ENCODE measurements at regions not wholly inside any gene's neighbourhood (a gene's known extent, or its start where the extent isn't known, plus 50 kb on each side); places are given as distances from the start of the nearest gene placed in this dataset.

DNA sequence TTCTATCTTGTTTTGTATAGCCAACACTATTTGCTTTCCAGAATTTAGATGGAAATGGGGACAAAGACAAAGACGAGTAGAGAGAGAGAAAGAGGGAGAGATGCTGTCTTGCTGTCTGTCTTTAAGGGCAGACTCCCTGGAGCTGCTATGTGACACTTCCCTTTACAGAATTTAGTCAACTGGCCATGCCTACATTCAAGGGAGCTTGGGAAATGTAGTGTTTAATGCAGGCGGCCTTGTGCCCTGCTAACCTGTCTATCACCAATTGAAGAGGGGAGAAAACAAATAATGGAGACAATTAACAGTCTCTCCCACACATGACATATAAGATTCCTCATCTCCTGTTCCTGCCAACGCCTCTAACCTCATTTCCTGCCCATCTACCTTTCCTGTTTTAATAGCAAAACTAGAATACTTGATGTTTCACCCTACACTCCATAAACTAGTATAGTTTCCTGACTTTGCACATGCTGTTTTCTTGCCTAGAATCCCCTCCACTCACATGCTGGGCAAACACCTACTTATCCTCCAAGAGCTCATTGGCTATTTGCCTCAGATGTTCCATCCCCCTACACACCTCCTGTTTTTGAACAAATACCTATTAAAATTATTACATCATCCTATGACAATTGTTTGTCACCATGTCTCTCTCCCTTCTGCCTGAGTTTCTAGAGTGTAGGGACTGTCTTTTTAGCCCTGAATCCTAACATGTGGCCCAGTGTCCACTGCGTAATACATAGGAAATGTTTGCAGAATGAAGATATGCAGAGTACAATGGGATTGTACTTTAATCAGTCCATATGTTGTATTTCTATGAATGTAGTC is 117.2 kb downstream of the SLC25A24 start:
- TF ChIP-seq SPI1 (IDR thresholded peaks at IDR 0.05; ENCODE audit: low read depth, low read length) (0 out of 2 replicates have a peak, but pooled peaks have one; percentile 14), POU2F2 (IDR thresholded peaks at IDR 0.05; ENCODE audit: low read depth, low read length) (no peak)
- DNase-seq (ENCODE audit: insufficient read length, low spot score) = no peak
- FAIRE-seq = no peak

- DNase-seq (ENCODE audit: insufficient read length, low spot score) (no peak), FAIRE-seq (no peak)
Measured at GRCh38 chr1:108082001-108082400, 117.0 kb upstream of the VAV3 start.

GRCh38 chr1:108080448-108080847 is 115.5 kb upstream of the VAV3 start:
- TF ChIP-seq TAF1 (IDR thresholded peaks at IDR 0.05; ENCODE audit: low read depth, low read length) (no peak), PAX5 (IDR thresholded peaks at IDR 0.05; ENCODE audit: insufficient read depth, low read length, severe bottlenecking) (no peak), POLR2A (IDR thresholded peaks at IDR 0.05; ENCODE audit: low read depth, low read length) (no peak), POU2F2 (IDR thresholded peaks at IDR 0.05; ENCODE audit: low read depth, low read length) (no peak), POLR2AphosphoS5 (IDR thresholded peaks at IDR 0.05; ENCODE audit: low read depth, low read length) (no peak), SPI1 (IDR thresholded peaks at IDR 0.05; ENCODE audit: low read depth, low read length) (no peak)
- FAIRE-seq = no peak
- DNase-seq (ENCODE audit: insufficient read length, low spot score) = no peak

More at GRCh38 chr1:108082001-108082400, 117.0 kb upstream of the VAV3 start:
- no peak for TF ChIP-seq SPI1 (IDR thresholded peaks at IDR 0.05; ENCODE audit: low read depth, low read length)
- no peak for TF ChIP-seq POLR2AphosphoS5 (IDR thresholded peaks at IDR 0.05; ENCODE audit: low read depth, low read length)
- TF ChIP-seq PAX5 (IDR thresholded peaks at IDR 0.05; ENCODE audit: insufficient read depth, low read length, severe bottlenecking) = no peak
- TF ChIP-seq TAF1 (IDR thresholded peaks at IDR 0.05; ENCODE audit: low read depth, low read length) = no peak
- TF ChIP-seq POU2F2 (IDR thresholded peaks at IDR 0.05; ENCODE audit: low read depth, low read length) = no peak
- no peak for TF ChIP-seq POLR2A (IDR thresholded peaks at IDR 0.05; ENCODE audit: low read depth, low read length)

DNA sequence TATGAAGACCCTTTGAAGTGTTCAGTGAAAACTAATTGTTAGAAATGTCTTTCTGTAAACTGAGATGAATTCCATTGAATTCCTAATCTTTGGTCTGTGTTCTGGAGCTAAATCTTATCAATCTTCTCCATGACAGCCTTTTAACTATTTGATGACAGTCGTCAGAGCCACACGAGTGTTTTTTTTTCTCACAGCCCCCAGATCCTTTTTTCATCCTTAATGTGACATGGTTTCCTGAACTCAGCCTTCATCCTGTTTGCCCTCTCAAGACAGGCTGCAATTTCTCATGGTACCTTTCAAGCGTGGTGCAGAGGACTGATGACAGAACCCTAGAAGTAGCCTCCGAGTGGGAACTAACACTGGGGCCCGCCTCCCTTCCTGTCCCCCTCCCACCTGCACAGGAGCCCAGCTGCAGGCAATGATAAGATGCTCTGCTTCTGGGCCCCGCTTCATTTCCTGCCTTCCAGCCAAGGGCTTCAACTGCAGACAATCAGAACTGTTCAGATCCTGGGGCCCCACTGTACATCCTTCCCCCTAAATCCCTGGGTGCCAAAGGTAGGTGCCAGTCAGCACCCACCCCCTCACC is 114.6 kb upstream of the VAV3 start:
- FAIRE-seq = no peak
- TF ChIP-seq SPI1 (IDR thresholded peaks at IDR 0.05; ENCODE audit: low read depth, low read length) (no peak), PAX5 (IDR thresholded peaks at IDR 0.05; ENCODE audit: insufficient read depth, low read length, severe bottlenecking) (no peak), TAF1 (IDR thresholded peaks at IDR 0.05; ENCODE audit: low read depth, low read length) (no peak), POLR2AphosphoS5 (IDR thresholded peaks at IDR 0.05; ENCODE audit: low read depth, low read length) (no peak), POLR2A (IDR thresholded peaks at IDR 0.05; ENCODE audit: low read depth, low read length) (no peak), POU2F2 (IDR thresholded peaks at IDR 0.05; ENCODE audit: low read depth, low read length) (no peak)
- DNase-seq (ENCODE audit: insufficient read length, low spot score) = no peak

DNA sequence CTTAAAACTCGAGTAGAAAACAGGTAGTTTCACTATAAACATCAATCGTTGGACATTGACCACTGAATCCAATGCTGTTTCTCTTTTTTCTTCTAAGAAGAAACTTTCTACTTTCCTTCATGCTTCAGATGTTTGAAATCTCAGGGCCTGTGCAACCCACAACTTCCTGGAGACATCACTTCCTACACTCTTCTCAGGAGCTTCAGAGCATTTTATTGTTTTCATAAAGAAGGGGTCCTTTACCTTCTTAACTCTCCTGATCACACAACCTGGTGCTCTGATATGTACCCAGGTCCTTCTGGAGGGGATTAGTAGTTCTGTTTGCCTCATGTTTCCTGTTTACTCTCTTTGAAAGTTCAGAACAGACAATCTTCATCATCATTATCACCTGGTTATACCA is 113.0 kb upstream of the VAV3 start:
- TF ChIP-seq SPI1 (IDR thresholded peaks at IDR 0.05; ENCODE audit: low read depth, low read length) (no peak), PAX5 (IDR thresholded peaks at IDR 0.05; ENCODE audit: insufficient read depth, low read length, severe bottlenecking) (no peak), POU2F2 (IDR thresholded peaks at IDR 0.05; ENCODE audit: low read depth, low read length) (no peak), TAF1 (IDR thresholded peaks at IDR 0.05; ENCODE audit: low read depth, low read length) (no peak), POLR2A (IDR thresholded peaks at IDR 0.05; ENCODE audit: low read depth, low read length) (no peak), POLR2AphosphoS5 (IDR thresholded peaks at IDR 0.05; ENCODE audit: low read depth, low read length) (no peak)
- FAIRE-seq (no peak), DNase-seq (ENCODE audit: insufficient read length, low spot score) (no peak)

DNA sequence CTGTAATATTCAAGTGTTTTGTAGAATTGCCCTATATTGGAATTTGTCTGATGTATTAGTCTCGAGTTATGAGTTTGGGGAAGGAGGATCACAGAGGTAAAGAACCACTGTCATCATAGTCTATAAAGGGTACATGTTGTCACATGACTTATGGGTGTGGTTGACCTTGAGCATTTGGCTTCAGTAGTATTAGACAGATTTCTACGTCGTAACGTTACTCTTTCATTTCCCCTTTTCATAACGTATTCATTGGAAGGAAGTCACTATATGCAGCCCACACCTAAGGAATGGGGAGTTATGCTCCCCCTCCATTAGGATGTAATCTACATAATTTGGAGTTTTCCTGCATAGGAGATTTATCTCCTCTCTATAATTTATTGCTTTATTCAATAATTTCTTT is 110.1 kb upstream of the VAV3 start:
- DNase-seq (ENCODE audit: insufficient read length, low spot score) = no peak
- TF ChIP-seq SPI1 (IDR thresholded peaks at IDR 0.05; ENCODE audit: low read depth, low read length) (peak; percentile 89), POLR2A (IDR thresholded peaks at IDR 0.05; ENCODE audit: low read depth, low read length) (no peak), POU2F2 (IDR thresholded peaks at IDR 0.05; ENCODE audit: low read depth, low read length) (no peak)
- FAIRE-seq = peak; percentile 52

- no peak for FAIRE-seq
- TF ChIP-seq POLR2A (IDR thresholded peaks at IDR 0.05; ENCODE audit: low read depth, low read length) (no peak), POU2F2 (IDR thresholded peaks at IDR 0.05; ENCODE audit: low read depth, low read length) (no peak), POLR2AphosphoS5 (IDR thresholded peaks at IDR 0.05; ENCODE audit: low read depth, low read length) (no peak), SPI1 (IDR thresholded peaks at IDR 0.05; ENCODE audit: low read depth, low read length) (no peak), PAX5 (IDR thresholded peaks at IDR 0.05; ENCODE audit: insufficient read depth, low read length, severe bottlenecking) (no peak), TAF1 (IDR thresholded peaks at IDR 0.05; ENCODE audit: low read depth, low read length) (no peak)
- no peak for DNase-seq (ENCODE audit: insufficient read length, low spot score)
Measured at GRCh38 chr1:108072776-108073175, 107.8 kb upstream of the VAV3 start.

- no peak for TF ChIP-seq POLR2AphosphoS5 (IDR thresholded peaks at IDR 0.05; ENCODE audit: low read depth, low read length)
- TF ChIP-seq PAX5 (IDR thresholded peaks at IDR 0.05; ENCODE audit: insufficient read depth, low read length, severe bottlenecking) = no peak
- no peak for TF ChIP-seq POLR2A (IDR thresholded peaks at IDR 0.05; ENCODE audit: low read depth, low read length)
- TF ChIP-seq POU2F2 (IDR thresholded peaks at IDR 0.05; ENCODE audit: low read depth, low read length) = no peak
- no peak for TF ChIP-seq SPI1 (IDR thresholded peaks at IDR 0.05; ENCODE audit: low read depth, low read length)
- no peak for TF ChIP-seq TAF1 (IDR thresholded peaks at IDR 0.05; ENCODE audit: low read depth, low read length)
- DNase-seq (ENCODE audit: insufficient read length, low spot score) = no peak
- FAIRE-seq = no peak
Measured at GRCh38 chr1:108072212-108072611, 107.2 kb upstream of the VAV3 start.

- no peak for FAIRE-seq
- TF ChIP-seq POLR2AphosphoS5 (IDR thresholded peaks at IDR 0.05; ENCODE audit: low read depth, low read length) (no peak), POLR2A (IDR thresholded peaks at IDR 0.05; ENCODE audit: low read depth, low read length) (no peak), SPI1 (IDR thresholded peaks at IDR 0.05; ENCODE audit: low read depth, low read length) (no peak), POU2F2 (IDR thresholded peaks at IDR 0.05; ENCODE audit: low read depth, low read length) (no peak), PAX5 (IDR thresholded peaks at IDR 0.05; ENCODE audit: insufficient read depth, low read length, severe bottlenecking) (no peak), TAF1 (IDR thresholded peaks at IDR 0.05; ENCODE audit: low read depth, low read length) (no peak)
Measured at GRCh38 chr1:108071601-108072000, 106.6 kb upstream of the VAV3 start.

More at GRCh38 chr1:108071601-108072000, 106.6 kb upstream of the VAV3 start:
- DNase-seq (ENCODE audit: insufficient read length, low spot score) = no peak

All from GM12891 (cell line).